T-helper 1 cell (primary cell): ENCODE measurements at regions not wholly inside any gene's neighbourhood (a gene's known extent, or its start where the extent isn't known, plus 50 kb on each side); places are given as distances from the start of the nearest gene placed in this dataset.
"Not testable (repeated sequence)": the region's sequence is repeated elsewhere in the genome, so short reads cannot be mapped to it uniquely, and the experiment has no call there.

Experiments
- DNase-seq, 5 donors: peaks; one replicate each; pipeline ENCODE4 v3.0.0-alpha.2; 2012 to 2020

DNA sequence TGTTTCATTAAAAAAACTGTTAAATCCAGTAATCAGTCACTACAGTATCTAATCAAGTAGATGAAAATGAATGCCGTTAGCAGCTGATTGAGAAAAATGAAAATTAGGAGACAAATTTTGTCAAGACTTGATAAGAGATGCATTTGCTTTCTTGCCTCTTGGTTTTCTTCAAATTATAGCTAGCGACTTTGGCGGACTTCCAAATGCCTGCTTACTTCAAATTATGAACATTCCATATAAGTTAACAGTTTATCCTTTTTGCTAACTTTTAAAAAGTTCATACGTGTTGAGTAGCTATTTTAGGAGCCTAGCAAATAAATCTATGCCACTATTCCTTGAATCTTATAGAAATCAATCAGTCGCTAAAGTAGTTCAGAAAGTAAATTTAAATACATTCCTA is 58.8 kb downstream of the PPP4R3C start:
- DNase-seq = no peak

DNA sequence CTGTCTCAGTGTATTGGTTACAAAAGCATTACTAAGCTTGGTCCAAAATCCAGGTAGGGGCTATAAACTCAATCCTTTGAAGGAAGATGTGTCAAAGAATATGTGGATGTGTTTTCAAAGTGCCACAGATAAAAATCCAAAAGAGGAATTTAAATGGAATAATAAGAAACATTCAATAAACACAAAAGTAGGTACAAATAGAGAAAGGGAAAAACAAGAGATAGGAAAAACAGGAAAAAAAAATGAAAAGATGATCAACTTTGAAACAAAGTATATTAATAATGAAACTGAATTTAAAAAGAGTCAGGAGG is 64.0 kb downstream of the PPP4R3C start:
- no peak for DNase-seq

DNA sequence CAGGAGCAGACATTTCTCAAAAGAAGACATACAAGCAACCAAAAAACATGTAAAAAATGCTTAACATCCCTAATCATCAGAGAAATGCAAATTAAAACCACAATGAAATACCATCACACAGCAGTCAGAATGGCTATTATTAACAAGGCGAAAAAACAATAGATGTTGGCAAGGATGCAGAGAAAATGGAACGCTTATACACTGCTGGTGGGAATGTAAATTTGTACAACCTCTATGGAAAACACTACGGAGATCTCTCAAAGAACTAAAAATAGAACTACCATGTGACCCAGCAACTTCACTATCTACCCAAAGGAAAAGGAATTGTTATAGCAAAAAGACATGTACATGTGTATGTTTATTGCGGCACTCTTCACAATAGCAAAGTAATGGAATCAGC is 71.5 kb downstream of the PPP4R3C start:
- no peak for DNase-seq

DNA sequence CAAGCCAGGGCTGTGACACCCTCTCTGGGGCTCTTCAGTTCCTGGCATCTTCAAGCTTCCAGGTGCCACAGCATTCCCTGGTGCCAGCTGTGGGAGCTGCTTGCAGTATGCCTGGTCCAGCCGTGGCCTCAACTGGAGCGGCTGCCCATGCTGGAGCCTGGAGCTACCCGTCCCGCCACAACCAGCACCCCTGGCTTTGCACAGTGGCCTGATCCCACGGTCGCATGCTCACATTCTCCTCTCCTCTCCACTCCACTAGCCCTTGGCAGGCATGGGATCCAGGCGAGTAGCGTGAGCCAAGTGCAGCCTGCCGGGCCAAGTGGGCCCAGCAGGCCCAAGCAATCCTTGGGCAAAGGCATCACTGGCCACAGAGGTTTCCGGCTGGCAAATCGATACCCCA is 81.7 kb downstream of the PPP4R3C start:
- DNase-seq = no peak

DNA sequence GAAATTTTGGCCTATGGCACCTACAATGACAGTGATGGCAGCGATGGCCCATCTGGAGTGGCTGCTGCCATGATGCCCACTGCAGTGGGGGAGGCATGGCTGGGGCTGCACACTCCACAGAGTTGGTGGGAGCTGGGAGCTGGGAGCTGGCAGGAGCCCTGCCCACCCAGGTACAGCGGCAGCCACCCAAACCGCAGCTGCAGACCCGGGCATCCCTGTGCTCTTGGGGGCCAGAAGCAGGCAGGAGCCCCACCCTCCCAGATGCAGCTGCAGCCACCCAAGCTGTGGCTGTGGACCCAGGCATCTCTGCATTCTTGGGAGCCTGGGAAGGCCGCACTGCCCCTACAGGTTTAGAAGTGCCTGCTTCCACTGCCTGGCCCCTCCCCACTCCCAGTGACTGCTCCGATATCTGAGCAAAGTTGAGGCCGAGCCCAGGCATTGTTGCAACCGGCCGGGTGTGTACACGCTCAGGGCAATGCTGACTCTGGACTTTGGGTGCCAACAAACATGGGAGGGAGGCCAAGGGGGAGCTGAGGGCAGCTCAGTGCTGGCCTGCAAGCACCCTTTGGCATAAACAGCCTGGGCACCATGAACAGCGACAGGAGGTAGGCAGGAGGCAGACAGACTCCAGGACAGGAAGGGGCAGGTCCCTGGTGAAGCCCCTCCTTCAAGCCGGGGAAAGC is 82.8 kb downstream of the PPP4R3C start:
- DNase-seq = no peak

DNA sequence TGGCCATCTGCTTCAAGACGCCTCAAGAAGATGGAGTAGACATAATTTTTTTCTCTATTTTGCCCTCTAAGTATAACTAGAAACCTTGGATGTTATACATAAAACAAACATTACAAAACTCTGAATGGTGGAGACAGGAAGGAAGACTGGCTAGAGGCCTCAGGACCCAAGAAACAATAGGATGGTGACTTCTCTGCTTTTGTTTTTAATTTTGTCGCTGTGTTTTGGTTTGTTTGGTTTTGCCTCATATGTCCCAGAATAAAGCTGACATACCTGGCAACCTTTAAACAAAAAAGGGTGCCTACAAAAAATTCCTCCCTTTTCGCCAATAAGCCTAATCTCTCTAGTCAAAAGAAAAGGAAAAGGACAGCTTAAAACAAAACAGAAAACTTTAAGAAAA is 109.1 kb downstream of the PPP4R3C start:
- no peak for DNase-seq

DNA sequence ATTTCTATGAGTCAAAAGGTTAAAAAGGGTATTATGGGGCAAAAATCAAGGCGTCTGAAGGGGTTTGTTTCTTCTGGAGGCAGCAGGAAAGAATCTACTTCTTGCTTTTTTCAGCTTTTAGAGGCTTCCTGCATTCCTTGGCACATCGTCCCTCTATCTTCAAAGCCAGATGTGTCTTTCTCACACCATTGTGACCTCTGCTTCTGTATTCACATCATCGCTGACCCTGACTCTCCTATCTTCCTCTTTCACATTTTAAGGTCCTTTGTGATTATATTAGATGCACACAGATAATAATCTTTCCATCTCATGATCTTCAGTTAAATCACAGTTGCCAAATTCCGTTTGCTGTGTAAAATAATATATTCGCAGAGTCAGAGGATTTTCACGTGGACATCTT is 112.7 kb downstream of the PPP4R3C start:
- DNase-seq = no peak

DNA sequence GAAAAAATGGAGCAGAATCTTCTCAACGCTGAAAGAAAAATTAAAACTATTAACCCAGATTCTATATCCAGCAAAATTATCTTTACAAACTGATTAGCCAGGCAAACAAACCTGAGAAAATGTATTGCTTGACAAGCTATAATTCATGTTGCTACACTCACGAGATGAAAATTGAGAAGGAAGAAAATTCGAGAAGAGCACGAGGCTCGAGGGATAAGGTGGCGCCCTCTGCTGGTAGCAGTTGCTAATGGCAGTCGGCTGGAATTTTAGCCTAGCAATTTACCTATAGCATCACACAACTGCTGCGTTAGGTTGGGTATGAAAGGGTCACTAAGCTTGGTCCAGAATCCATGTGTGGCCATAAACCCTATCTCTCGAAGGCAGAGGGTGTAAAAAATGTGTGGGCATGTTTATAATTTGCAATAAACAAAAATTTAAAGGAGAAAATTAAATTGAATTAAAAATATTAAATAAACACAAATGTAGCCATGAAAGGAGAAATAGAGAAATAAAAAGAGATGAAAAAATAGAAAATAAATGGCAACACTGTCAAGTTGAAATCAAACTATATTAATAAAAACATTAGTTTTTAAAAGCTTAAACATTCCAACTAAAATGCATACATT is 126.6 kb downstream of the PPP4R3C start:
- peak in 1 of 5 donors; percentile 10 for DNase-seq

DNA sequence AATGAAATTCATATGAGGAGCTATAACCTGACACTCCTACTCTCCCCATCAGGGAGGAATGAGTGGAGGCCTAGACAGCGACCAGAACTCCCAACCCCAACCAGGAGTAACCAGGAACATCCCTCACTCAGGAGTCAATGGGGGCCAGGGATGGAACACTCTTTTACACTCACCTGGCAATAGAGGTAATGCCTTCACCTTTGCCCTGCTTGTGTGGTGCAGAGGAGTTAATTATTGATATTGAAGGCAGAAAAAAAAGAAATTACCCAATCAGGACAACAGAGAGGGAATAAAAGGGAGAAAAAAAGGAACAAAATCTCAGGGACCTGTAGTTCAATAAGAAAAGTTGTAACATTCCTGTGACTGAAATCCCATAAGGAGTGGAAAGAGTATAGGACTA is 141.5 kb downstream of the PPP4R3C start:
- DNase-seq = no peak

DNA sequence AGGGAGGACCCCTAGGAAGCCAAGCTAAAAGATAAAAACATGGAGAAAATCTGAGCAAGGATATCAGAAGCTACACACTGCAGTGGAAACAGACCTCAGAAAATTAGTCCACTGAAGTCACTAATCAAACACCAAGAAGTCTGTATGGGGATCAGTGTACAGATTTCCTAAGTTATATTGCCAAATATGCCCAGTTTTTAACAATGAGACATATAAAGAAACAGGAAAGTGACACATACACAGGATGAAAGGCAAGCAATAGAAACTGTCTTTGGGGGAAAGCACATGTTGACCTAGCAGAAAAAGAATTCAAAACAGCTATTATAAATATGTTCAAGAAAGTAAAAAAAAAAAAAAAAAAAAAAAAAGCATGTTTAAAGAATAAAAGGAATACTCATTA is 153.7 kb downstream of the PPP4R3C start:
- DNase-seq = no peak

DNA sequence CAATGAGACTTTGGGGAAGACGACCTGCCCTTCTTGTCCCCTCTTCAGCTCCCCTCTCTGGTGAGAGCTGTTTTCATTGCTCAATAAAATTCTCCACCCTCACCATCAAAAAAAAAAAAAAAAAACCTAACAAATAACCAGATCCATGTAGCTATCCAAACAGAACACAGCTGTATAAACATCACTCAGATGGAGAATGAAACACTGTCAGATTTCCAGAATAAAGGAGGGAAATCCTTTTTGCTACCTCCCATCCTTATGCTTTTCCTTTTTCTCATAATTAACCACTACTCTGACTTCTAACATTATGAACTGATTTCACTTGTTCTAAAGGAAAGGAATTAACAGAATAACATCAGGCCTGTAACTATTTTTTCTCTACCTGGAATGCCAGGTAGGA is 155.6 kb downstream of the PPP4R3C start:
- DNase-seq = no peak

DNA sequence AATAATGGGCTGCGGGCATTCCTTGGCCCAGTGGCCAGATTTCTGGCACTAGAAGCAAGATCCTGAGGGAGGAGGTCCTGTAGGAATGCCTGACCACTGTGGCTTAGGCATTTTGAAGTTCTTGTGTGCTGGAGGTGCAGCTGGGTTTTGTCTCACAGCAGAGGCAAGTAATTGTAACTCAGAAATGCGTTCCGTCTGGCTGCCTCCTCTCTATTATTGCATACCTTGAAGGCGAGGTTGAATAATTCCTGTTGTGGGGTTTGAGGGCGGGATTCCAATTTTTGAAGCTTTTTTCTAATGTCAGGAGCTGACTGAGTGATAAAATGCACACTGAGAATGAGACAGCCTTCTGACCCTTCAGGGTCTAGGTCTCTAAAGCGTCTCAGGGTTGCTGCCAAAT is 170.6 kb downstream of the PPP4R3C start:
- not testable (repeated sequence) for DNase-seq

DNA sequence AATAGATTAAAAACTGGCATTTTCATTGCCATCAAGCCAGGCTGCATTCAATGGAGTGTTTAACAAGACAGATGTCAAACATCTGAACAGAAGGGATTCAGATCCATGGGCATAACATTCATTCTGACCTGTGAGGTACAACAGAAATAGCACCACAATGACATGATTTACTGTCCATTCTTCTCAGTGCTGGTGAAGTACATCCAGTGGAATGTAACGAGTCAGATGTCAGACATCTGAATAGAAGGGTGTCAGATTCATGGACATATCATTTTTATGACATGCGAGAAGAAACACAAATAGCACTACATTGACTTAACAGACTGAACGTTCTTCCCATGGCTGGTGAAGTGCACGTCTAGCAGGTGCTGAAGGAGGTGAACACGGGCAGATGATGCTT is 186.4 kb downstream of the PPP4R3C start:
- DNase-seq = no peak

DNA sequence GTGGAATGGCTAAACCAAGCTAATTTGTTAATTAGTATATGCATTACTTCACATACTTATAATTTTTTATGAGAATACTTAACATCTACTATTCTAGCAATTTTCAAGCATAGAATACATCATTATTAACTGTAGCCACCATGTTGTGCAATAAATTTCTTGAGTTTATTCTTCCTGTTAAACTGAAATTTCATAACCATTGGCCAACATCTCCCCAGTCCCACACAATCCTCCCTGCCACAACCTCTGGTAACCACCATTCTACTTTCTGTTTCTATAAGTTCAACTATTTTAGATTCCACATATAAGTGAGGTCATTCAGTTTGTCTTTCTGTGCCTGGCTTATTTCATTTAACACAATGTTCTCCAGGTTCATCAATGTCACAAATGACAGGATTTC is 208.5 kb downstream of the PPP4R3C start:
- DNase-seq = no peak

DNA sequence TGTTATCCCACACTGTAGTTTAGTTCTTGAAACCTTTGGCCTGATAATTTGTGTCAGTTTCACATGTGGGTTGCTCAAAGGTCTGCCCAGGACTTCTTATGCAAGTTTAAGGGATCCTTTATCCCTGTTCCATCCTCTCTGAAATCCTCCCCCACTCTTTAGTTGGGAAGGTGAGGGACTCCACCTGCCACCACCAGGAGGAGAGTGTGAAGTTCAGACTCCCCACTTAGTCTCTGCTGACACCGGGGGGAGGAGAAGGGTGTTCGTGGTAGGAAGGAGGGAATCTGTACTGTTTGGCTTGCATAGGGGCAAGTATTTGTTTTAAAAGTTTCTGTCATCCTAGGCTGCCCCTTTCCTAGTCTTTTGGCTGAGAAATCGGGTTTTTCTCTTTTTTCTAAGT is 211.8 kb downstream of the PPP4R3C start:
- no peak for DNase-seq

DNA sequence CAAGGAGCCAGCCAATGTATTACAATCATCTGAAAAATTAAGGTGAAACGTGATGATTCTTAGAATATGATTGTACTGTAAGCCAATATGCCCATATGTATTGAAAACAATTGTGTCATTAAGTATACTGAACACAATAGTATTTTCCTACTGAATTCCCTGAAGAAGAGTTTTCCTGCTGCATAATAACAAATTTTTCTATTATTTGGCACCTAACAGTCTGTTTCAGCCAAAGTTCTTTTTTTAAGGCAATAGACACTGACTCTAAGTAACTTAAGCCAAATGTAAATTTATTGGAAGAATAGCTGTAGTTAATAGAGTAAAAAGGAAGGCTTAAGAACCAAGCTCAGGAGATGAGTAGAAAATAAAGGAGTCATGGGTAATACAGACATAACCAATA is 220.6 kb downstream of the PPP4R3C start:
- DNase-seq = no peak

DNA sequence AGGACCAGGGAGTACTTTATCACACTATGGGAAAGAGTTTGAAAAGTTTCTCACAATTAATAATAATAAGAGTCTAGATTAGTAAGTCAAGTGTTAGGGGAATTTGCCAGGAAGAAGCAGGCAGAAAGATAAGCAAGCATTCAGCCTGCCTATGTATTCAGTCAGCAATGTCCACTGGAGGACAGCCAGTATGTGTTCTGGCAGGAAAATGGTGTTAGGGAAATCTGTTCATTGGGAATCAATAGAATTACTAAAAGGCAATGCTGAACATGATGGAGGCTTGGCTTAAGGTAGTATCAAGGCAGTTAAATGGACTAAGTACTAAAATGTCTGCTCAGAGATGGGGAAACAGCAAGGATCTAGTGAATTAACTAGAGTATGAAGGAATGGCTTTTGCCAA is 221.2 kb downstream of the PPP4R3C start:
- DNase-seq = no peak

DNA sequence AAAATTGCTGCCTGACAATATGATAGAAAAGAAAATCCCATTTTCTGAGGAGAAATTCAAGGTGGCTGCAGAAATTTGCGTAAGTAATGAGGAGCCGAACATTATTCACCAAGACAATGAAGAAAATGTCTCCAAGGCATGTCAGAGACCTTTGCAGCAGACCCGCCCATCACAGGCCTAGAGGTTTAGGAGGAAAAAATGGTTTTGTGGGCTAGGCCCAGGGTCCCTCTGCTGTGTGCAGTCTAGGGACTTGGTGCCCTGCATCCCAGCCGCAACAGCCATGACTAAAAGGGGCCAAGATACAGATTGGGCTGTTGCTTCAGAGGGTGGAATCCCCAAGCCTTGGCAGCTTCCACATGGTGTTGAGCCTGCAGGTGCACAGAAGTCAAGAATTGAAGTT is 223.1 kb downstream of the PPP4R3C start:
- DNase-seq = not testable (repeated sequence)

DNA sequence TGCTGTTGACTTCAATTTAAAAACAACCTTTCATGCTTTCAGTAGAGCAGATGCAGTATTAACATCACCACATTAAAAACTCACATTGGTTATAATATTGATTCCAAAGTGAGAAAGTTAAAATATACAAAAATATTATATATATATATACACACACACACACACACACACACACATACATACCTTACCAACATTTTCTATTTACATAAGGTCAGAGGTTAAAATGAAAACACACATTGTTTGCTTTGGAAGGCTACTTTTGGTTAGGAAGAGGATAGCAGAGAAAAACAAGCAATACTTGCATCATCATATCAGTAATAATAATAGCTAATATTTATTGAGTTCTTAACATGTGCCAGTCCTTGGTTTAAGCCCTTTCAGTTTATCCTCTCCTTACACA is 226.5 kb downstream of the PPP4R3C start:
- no peak for DNase-seq

DNA sequence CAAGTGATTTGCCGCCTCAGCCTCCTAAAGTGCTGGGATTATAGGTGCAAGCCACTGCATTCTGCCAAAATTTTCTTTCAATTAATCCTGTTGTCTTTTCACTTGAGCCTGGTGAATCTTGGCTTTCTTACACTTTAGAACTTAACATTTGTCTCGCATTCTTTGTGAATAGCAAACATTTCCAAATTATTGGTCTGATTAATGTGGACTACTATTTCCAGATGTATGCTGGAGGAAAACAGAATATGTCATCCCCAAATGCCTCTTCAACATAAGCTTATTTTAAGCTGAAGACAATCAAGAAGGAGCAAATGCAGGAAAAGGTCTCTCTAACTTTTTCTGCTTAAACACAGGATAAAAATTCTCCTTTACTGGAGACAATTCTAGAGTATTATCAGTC is 233.4 kb downstream of the PPP4R3C start:
- no peak for DNase-seq

DNA sequence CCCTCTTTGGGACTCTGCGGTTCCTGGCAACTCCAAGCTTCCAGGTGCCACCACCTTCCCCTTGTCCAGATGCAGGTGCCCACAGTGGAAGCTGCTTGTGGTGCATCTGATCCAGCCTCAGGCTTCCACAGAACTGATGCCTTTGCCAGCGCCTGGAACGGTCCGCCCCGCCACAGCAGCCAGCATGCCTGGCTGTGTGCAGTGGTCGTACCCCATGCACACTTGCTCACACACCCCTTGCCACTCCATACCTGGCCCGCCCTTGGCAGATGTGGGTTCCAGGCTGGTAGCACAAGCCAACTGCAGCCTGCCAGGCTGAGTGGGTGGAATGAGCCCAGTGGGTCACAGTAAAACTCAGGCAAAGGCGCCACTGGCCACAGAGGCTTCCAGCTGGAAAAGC is 240.5 kb downstream of the PPP4R3C start:
- DNase-seq = no peak

DNA sequence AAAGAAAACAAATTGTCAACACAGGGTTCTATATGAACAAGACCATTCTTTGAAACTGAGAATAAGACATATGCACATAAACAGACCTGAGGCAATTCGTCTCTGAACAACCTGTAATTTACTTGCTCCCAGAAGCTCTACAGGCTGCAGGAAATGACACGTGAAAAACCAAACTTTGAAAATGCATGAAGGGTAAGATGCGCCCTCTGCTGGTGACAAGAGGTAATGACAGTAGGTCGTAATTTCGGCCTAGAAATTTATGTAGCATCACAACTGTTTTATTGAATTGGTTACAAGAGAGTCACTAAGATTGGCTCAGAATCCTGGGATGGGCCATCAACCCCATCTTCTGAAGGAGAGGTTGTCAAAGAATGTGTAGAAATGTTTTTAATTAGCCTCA is 276.5 kb downstream of the PPP4R3C start:
- peak in 2 of 5 donors; percentile 1 to 40 for DNase-seq

DNA sequence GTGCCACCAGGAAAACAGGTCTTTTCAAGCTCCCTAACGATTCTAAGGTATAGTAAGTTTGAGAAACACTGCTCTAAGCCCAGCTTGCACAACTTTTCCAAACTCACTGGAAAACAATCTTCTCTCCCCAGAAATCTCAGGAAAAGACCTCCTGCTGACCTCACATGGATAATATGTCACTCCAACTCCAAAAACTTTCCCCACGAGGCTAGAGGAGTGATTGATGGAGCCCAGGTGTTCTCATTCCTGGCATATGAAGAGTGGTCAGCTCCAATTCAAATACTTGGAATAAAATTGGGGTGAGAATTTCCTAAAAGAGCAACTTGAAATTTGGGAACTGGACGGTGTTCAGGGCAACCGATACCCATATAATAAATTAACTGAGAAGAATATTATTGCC is 299.9 kb downstream of the PPP4R3C start:
- no peak for DNase-seq

DNA sequence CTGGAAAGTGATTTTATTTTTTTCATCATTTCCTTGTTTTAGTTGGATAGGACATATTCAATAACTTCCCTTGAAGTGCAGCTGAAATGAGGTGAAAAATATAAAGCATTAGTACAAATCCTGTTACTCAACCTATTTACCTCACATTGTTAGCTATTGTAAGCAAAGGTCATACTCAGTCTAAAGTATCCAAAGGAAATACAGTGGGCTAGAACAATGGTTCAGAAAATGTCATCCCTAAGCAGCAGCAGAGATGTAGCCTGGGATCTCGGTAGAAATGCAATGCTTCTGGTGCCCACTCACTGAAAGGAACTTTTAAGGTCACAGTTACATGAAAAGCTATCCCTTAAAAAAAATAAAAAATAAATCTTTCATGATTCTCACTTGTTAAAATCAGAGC is 300.6 kb downstream of the PPP4R3C start:
- DNase-seq = no peak

DNA sequence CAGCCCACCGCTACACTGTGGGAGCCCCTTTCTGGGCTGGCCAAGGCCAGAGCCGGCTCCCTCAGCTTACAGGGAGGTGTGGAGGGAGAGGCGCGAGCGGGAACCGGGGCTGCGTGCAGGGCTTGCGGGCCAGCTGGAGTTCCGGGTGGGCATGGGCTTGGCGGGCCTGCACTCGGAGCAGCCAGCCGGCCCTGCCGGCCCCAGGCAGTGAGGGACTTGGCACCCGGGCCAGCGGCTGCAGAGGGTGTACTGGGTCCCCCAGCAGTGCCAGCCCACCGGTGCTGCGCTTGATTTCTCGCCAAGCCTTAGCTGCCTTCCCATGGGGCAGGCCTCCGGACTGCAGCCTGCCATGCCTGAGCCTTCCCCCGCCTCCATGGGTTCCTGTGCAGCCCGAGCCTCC is 306.2 kb downstream of the PPP4R3C start:
- not testable (repeated sequence) for DNase-seq
